WI38 (cell line): ENCODE measurements at regions not wholly inside any gene's neighbourhood (a gene's known extent, or its start where the extent isn't known, plus 50 kb on each side); places are given as distances from the start of the nearest gene placed in this dataset.

Source experiments
- H3K4me3 ChIP-seq: 2 replicates; pipeline ENCODE4 v1.5.1; 2011; ENCODE audit warnings: low read depth, mild to moderate bottlenecking, control low read depth, low read length
- CTCF ChIP-seq: IDR thresholded peaks from 2 replicates; pipeline ENCODE4 v1.5.1; 2012; ENCODE audit warnings: low read depth, mild to moderate bottlenecking, control low read depth, low read length

- H3K4me3 ChIP-seq: 0 out of 2 replicates have a peak overlapping the region, but pooled peaks have one; percentile 12
- TF ChIP-seq CTCF: peak; percentile 57
Measured at GRCh38 chr11:45339729-45340519, 53.8 kb upstream of the SYT13 start.

GRCh38 chr11:45337583-45338360 lies 51.6 kb upstream of the SYT13 start:
- no peak overlapping the region for H3K4me3 ChIP-seq
- TF ChIP-seq CTCF: no peak

GRCh38 chr11:45336136-45336535 lies 50.0 kb upstream of the SYT13 start:
- H3K4me3 ChIP-seq: no peak overlapping the region
- no peak for TF ChIP-seq CTCF
